Trophoblast cell (in vitro differentiated cells and primary cell): ENCODE measurements at regions not wholly inside any gene's neighbourhood (a gene's known extent, or its start where the extent isn't known, plus 50 kb on each side); places are given as distances from the start of the nearest gene placed in this dataset.

Experiments
- DNase-seq, 2 donors: peaks; one replicate each; pipeline ENCODE4 v3.0.0-alpha.2; 2016
- H2AFZ ChIP-seq: 2 replicates; pipeline ENCODE4 v1.6.1; 2013; ENCODE audit warnings: low read length, moderate library complexity, mild to moderate bottlenecking; ENCODE audit not compliant: insufficient read depth, poor library complexity
- H2AK5ac ChIP-seq: 2 replicates; pipeline ENCODE4 v1.6.1; 2013; ENCODE audit warnings: mild to moderate bottlenecking, low read length
- H2BK120ac ChIP-seq: 2 replicates; pipeline ENCODE4 v1.6.1; 2013; ENCODE audit warnings: low read length, mild to moderate bottlenecking, moderate library complexity; ENCODE audit not compliant: insufficient read depth, poor library complexity
- H2BK12ac ChIP-seq: 2 replicates; pipeline ENCODE4 v1.6.1; 2013; ENCODE audit warnings: mild to moderate bottlenecking, low read length, moderate library complexity
- H2BK5ac ChIP-seq: 2 replicates; pipeline ENCODE4 v1.6.1; 2013; ENCODE audit warnings: low read length, low read depth, moderate library complexity, mild to moderate bottlenecking; ENCODE audit not compliant: poor library complexity
- H3K14ac ChIP-seq: 2 replicates; pipeline ENCODE4 v1.6.1; 2013; ENCODE audit warnings: mild to moderate bottlenecking, low read length
- H3K18ac ChIP-seq: 2 replicates; pipeline ENCODE4 v1.6.1; 2013; ENCODE audit warnings: mild to moderate bottlenecking, low read length
- H3K23ac ChIP-seq: 2 replicates; pipeline ENCODE4 v1.6.1; 2013; ENCODE audit warnings: low read length
- H3K27ac ChIP-seq: 2 replicates; pipeline ENCODE4 v1.5.1; 2013; ENCODE audit warnings: low read depth, mild to moderate bottlenecking, inconsistent platforms, low read length, moderate library complexity
- H3K27me3 ChIP-seq: 2 replicates; pipeline ENCODE4 v1.6.1; 2013; ENCODE audit warnings: inconsistent platforms, mild to moderate bottlenecking, low read length, moderate library complexity; ENCODE audit not compliant: insufficient read depth
- H3K36me3 ChIP-seq, 2 experiments: 1 replicate in 1 of 2; 2 replicates in 1 of 2; pipeline ENCODE4 v1.6.1; 2013; ENCODE audit warnings: low read length in 2 of 2, mild to moderate bottlenecking in 2 of 2, moderate library complexity in 1 of 2; ENCODE audit not compliant: insufficient read depth in 2 of 2, control insufficient read depth in 1 of 2
- H3K4ac ChIP-seq: 2 replicates; pipeline ENCODE4 v1.6.1; 2013; ENCODE audit warnings: low read depth, mild to moderate bottlenecking, low read length, moderate library complexity
- H3K4me1 ChIP-seq, 2 experiments: 1 replicate in 1 of 2; 2 replicates in 1 of 2; pipeline ENCODE4 v1.6.1; 2013; ENCODE audit warnings: low read length in 2 of 2, mild to moderate bottlenecking in 2 of 2, moderate library complexity in 1 of 2; ENCODE audit not compliant: insufficient read depth in 2 of 2, control insufficient read depth in 1 of 2
- H3K4me2 ChIP-seq: 2 replicates; pipeline ENCODE4 v1.6.1; 2013; ENCODE audit warnings: inconsistent platforms, mild to moderate bottlenecking, low read length, moderate library complexity
- H3K4me3 ChIP-seq: 2 replicates; pipeline ENCODE4 v1.5.1; 2013; ENCODE audit warnings: mild to moderate bottlenecking, low read depth, low read length, inconsistent platforms
- H3K79me1 ChIP-seq: one replicate; pipeline ENCODE4 v1.6.1; 2013; ENCODE audit warnings: low read length
- H3K79me2 ChIP-seq: 2 replicates; pipeline ENCODE4 v1.6.1; 2013; ENCODE audit warnings: low read length, mild to moderate bottlenecking; ENCODE audit not compliant: control insufficient read depth, insufficient read depth, poor library complexity
- H3K9ac ChIP-seq: 2 replicates; pipeline ENCODE4 v1.6.1; 2013; ENCODE audit warnings: mild to moderate bottlenecking, low read length
- H3K9me3 ChIP-seq: 2 replicates; pipeline ENCODE4 v1.6.1; 2013; ENCODE audit warnings: low read depth, mild to moderate bottlenecking, control low read depth, inconsistent platforms, low read length; ENCODE audit not compliant: insufficient read depth
- H4K12ac ChIP-seq: 2 replicates; pipeline ENCODE4 v1.6.1; 2013; ENCODE audit warnings: low read depth, mild to moderate bottlenecking, low read length, moderate library complexity
- H4K8ac ChIP-seq: 2 replicates; pipeline ENCODE4 v1.6.1; 2013; ENCODE audit warnings: low read depth, mild to moderate bottlenecking, low read length, moderate library complexity
- H4K91ac ChIP-seq: one replicate; pipeline ENCODE4 v1.6.1; 2013; ENCODE audit warnings: low read depth, mild to moderate bottlenecking, low read length, moderate library complexity
- WGBS: extraction: QIAGEN DNeasy Blood & Tissue Kit; methylation state at CpG from one replicate; pipeline ENCODE4 v1.1.7; 2013; ENCODE audit warnings: missing lambda C conversion rate; ENCODE audit not compliant: insufficient read length, insufficient coverage; ENCODE audit errors: extremely low coverage; 5-methylcytosine and 5-hydroxymethylcytosine counted together

DNA sequence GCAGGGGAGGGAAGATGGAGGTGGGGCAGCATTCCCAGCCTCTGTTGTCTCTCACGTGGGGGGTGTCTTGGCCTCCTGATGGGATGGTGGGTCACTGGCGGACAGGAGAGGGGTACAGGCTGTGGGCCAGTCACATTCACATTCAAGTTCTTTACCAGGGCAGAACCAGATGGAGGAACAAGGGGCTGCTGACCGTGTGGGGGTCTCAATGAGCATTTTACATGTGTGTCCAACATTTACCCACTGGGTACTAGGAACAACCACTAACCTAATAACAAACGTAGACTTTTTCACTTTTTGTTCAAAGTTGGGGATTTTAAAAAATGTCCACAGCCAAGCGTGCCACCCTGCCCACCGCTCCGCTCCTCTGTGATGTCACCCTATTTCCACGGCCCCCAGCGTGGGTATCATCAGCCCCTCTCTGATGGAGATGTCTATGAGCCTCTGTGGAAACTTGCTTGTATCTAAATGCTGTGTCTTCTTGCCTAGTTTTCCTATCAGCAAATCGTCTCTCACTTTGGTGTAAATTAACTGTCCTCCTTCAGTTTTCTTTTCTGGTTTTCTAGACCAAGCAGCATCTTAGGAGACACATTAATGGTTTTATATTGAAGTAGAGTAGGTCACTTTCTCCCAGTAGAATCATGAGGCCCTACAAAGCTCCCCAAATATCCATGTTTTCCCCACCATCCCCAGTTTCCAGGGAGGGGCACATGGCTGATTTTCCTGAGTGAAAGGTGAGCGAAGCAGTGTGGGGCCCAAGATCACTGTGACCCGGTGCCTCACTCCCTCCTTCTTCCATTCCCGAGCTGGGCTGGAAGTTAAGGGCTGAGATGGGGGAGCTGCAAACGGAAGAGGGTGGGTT is 936.7 kb downstream of the BRD1 start:
- Histone ChIP-seq H3K27me3 (no peaks in the 10 kb centered on the region), H4K8ac (no peak overlapping the region), H3K4me2 (no peak overlapping the region), H2AFZ (no peak overlapping the region), H3K9me3 (peaks cover 4% of the 10 kb centered on the region), H3K36me3 (no peaks in the 10 kb centered on the region), H3K79me2 (no peaks in the 10 kb centered on the region), H3K79me1 (no peaks in the 10 kb centered on the region), H3K4me3 (no peak overlapping the region), H4K12ac (no peak overlapping the region), H3K4ac (no peak overlapping the region), H4K91ac (no peak overlapping the region), H3K14ac (no peak overlapping the region), H3K9ac (no peak overlapping the region), H2AK5ac (no peak overlapping the region), H2BK120ac (no peak overlapping the region), H3K27ac (no peak overlapping the region), H3K18ac (no peak overlapping the region), H2BK12ac (no peak overlapping the region), H3K4me1 (no peaks in the 10 kb centered on the region), H2BK5ac (no peak overlapping the region), H3K23ac (no peak overlapping the region)
- no peak for DNase-seq
- WGBS, result no CpG with 5 or more reads among the region's 14 CpGs

GRCh38 chr22:48889887-48890692 is 937.6 kb downstream of the BRD1 start:
- Histone ChIP-seq H4K12ac (no peak overlapping the region), H3K4me2 (no peak overlapping the region), H2AK5ac (no peak overlapping the region), H3K14ac (no peak overlapping the region), H4K8ac (no peak overlapping the region), H3K36me3 (no peaks in the 10 kb centered on the region), H4K91ac (no peak overlapping the region), H3K4me3 (no peak overlapping the region), H2BK5ac (no peak overlapping the region), H3K23ac (no peak overlapping the region), H3K4me1 (no peaks in the 10 kb centered on the region), H3K79me1 (no peaks in the 10 kb centered on the region), H3K9ac (no peak overlapping the region), H2AFZ (no peak overlapping the region), H3K4ac (no peak overlapping the region), H2BK12ac (no peak overlapping the region), H3K9me3 (peaks cover 3% of the 10 kb centered on the region), H2BK120ac (no peak overlapping the region), H3K79me2 (no peaks in the 10 kb centered on the region), H3K18ac (no peak overlapping the region), H3K27me3 (no peaks in the 10 kb centered on the region), H3K27ac (no peak overlapping the region)
- DNase-seq, result no peak
- WGBS, result no CpG with 5 or more reads among the region's 22 CpGs

GRCh38 chr22:48889209-48889830 is 938.4 kb downstream of the BRD1 start:
- no peaks in the 10 kb centered on the region for H3K79me2 ChIP-seq
- H3K4me1 ChIP-seq, result no peaks in the 10 kb centered on the region
- H3K4me2 ChIP-seq, result no peak overlapping the region
- no peak overlapping the region for H2BK12ac ChIP-seq
- no peak overlapping the region for H4K8ac ChIP-seq
- no peaks in the 10 kb centered on the region for H3K79me1 ChIP-seq
- H3K14ac ChIP-seq, result no peak overlapping the region
- H3K27me3 ChIP-seq, result no peaks in the 10 kb centered on the region
- no peak for DNase-seq
- no CpG with 5 or more reads among the region's 14 CpGs for WGBS
- no peak overlapping the region for H3K4ac ChIP-seq
- no peak overlapping the region for H4K12ac ChIP-seq
- no peak overlapping the region for H3K27ac ChIP-seq
- H4K91ac ChIP-seq, result no peak overlapping the region
- H2BK5ac ChIP-seq, result no peak overlapping the region
- peaks cover 3% of the 10 kb centered on the region for H3K9me3 ChIP-seq
- no peak overlapping the region for H3K4me3 ChIP-seq
- no peak overlapping the region for H2AFZ ChIP-seq
- H3K23ac ChIP-seq, result no peak overlapping the region
- H2BK120ac ChIP-seq, result no peak overlapping the region
- H3K9ac ChIP-seq, result no peak overlapping the region
- H3K18ac ChIP-seq, result no peak overlapping the region
- no peak overlapping the region for H2AK5ac ChIP-seq
- no peaks in the 10 kb centered on the region for H3K36me3 ChIP-seq

DNA sequence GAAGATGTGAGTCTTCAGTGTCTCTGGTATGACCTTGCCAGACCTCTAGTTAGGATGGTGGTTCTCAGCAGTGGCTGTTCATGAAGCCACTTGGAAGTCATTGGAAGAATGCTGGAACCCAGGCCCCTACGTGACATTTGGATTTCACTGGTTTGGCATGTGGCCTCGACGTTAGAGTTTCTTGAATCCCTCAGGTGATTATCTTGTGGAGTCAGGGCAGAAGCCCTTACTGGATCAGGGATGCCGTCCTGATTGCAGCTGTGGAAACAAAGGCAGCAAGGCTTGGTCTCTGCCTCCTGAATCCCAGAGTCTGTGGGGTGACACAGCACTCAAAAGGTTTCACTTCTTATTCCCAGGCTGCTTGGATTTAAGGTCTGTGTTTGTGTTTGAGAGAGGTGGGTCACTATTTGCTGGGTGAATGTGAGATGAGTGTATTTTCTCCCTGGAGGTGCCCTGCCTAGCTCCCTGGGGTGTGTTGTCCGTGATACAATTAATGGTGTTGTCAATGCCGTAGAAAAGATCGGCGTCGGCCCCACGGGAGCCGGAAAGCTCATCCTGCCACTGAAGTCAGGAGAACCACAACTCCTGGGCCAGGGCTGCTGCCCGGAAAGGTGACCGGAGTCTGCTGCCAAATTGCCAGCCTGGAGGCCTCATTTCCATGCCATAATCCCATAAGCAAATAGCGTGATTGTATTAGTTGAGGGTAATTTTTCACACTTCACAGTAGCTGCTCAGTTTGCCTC is 939.0 kb downstream of the BRD1 start:
- no peak overlapping the region for H3K4ac ChIP-seq
- no peak overlapping the region for H3K14ac ChIP-seq
- no peak overlapping the region for H3K23ac ChIP-seq
- DNase-seq, result no peak
- H4K91ac ChIP-seq, result no peak overlapping the region
- H2AK5ac ChIP-seq, result no peak overlapping the region
- no peak overlapping the region for H2BK120ac ChIP-seq
- no peak overlapping the region for H3K27ac ChIP-seq
- H3K4me1 ChIP-seq, result no peaks in the 10 kb centered on the region
- no peak overlapping the region for H4K8ac ChIP-seq
- no peak overlapping the region for H2AFZ ChIP-seq
- H3K36me3 ChIP-seq, result no peaks in the 10 kb centered on the region
- no peak overlapping the region for H4K12ac ChIP-seq
- H3K4me3 ChIP-seq, result no peak overlapping the region
- no peak overlapping the region for H3K9ac ChIP-seq
- whole genome bisulfite sequencing, result no CpG with 5 or more reads among the region's 14 CpGs
- peaks cover 5% of the 10 kb centered on the region for H3K9me3 ChIP-seq
- no peak overlapping the region for H2BK12ac ChIP-seq
- H3K18ac ChIP-seq, result no peak overlapping the region
- no peak overlapping the region for H3K4me2 ChIP-seq
- H3K79me2 ChIP-seq, result no peaks in the 10 kb centered on the region
- no peaks in the 10 kb centered on the region for H3K79me1 ChIP-seq
- no peaks in the 10 kb centered on the region for H3K27me3 ChIP-seq
- H2BK5ac ChIP-seq, result no peak overlapping the region
